AG04450 (cell line): ENCODE measurements at regions not wholly inside any gene's neighbourhood (a gene's known extent, or its start where the extent isn't known, plus 50 kb on each side); places are given as distances from the start of the nearest gene placed in this dataset.

Experiments
- CTCF ChIA-PET: fragments of 300-600, 350-600 bp; formaldehyde crosslinking; extraction: SDS; loops from one replicate; lab custom pipeline; 2022; ENCODE audit warnings: antibody characterized with exemption, inconsistent platforms; lab: Charles Lee
- POLR2A ChIA-PET: fragments of 350-600 bp; formaldehyde crosslinking; extraction: SDS; loops from one replicate; lab custom pipeline; 2021; ENCODE audit warnings: antibody characterized with exemption, inconsistent platforms; lab: Yijun Ruan, JAX
- DNase-seq: peaks from one replicate; pipeline ENCODE4 v3.0.0-alpha.2; 2011; ENCODE audit warnings: low read depth, low spot score
- H3K27ac ChIP-seq: one replicate; pipeline ENCODE4 v1.5.1; 2012; ENCODE audit warnings: low read depth, low read length, control low read depth
- H3K27me3 ChIP-seq: one replicate; pipeline ENCODE4 v1.6.0; 2012; ENCODE audit warnings: low read length; ENCODE audit not compliant: control insufficient read depth, insufficient read depth
- H3K4me3 ChIP-seq: 2 replicates; pipeline ENCODE4 v1.5.1; 2011; ENCODE audit warnings: mild to moderate bottlenecking, low read depth, low read length, control low read depth
- H3K9me3 ChIP-seq: 2 replicates; pipeline ENCODE4 v1.5.1; 2012; ENCODE audit warnings: low read length; ENCODE audit not compliant: control insufficient read depth, insufficient read depth
- TF ChIP-seq, protein P1 (sequence below): IDR thresholded peaks from 2 replicates; pipeline ENCODE4 v1.5.1; 2011; ENCODE audit warnings: low read depth, low read length, control low read depth, inconsistent platforms

DNA sequence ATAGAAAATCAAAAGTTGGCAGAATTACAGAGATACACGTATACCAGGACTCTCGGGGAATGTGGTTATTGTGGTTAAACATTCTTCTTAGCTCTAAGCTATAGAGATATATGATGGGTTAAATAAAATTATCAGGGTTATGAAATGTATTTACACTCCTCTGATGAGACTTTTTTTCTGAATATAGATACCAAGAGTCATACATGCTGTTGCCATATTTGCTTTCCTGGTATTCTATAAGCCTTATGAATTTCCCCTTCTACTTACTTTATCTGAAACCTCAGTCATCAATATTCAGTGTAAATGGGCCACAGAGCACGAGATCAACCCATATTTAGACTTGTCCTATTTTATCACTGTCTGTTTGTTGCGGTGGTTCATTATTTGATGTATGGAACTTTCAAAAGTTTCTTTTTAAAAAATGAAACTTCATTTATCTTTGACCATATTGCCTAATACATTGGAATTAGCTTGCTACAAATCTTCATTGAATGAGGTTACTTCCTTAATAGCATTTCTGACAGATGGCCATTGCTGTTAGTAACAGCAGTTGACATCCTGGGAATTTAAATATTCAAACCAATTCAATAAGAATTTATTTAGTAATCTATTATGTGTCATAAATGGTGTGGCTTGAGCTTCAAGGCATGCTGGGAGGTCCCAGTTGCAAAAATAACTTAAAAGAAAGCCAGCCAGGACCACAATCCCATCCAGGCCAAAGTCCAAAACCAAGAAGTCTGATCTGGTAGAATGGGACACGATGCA lies 393.5 kb downstream of the PCNX1 start:
- Histone ChIP-seq H3K4me3 (no peak overlapping the region), H3K9me3 (peaks cover 14% of the 10 kb centered on the region; the same call in 1 of the 2 replicates), H3K27me3 (no peaks in the 10 kb centered on the region), H3K27ac (no peak overlapping the region)
- ChIA-PET POLR2A (interaction anchor here (0.6 to 1.1 kb wide), 3 partner anchors 19 to 1479 kb away, joined by 3 read pairs; no protein-coding TSS in a partner anchor), CTCF (interaction anchor here (0.5 kb wide), 1 partner anchor 117 kb away, joined by 3 read pairs; no protein-coding TSS in a partner anchor)
- TF ChIP-seq, protein P1, sequence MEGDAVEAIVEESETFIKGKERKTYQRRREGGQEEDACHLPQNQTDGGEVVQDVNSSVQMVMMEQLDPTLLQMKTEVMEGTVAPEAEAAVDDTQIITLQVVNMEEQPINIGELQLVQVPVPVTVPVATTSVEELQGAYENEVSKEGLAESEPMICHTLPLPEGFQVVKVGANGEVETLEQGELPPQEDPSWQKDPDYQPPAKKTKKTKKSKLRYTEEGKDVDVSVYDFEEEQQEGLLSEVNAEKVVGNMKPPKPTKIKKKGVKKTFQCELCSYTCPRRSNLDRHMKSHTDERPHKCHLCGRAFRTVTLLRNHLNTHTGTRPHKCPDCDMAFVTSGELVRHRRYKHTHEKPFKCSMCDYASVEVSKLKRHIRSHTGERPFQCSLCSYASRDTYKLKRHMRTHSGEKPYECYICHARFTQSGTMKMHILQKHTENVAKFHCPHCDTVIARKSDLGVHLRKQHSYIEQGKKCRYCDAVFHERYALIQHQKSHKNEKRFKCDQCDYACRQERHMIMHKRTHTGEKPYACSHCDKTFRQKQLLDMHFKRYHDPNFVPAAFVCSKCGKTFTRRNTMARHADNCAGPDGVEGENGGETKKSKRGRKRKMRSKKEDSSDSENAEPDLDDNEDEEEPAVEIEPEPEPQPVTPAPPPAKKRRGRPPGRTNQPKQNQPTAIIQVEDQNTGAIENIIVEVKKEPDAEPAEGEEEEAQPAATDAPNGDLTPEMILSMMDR = no peak
- no peak for DNase-seq

DNA sequence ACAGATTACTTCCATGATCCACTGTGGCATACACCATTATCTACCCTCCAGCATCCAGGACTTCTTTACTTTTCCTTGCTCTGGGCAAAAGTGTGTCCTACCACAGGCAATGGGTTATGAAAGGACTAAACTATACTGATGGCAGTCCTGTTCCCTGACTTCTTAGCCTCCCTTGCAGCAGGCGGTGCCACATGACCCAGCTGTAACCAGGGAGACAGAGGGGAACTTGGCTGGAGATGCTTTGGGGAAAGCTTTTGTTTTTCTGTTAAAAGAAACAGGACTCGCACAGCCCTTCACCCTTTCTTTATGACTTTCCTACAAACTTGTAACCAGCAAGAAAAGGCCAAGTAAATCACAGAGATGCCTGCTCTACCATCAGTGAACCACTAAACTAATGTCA lies 394.4 kb downstream of the PCNX1 start:
- Histone ChIP-seq H3K9me3 (peaks cover 19% of the 10 kb centered on the region; the same call in 1 of the 2 replicates), H3K27me3 (no peaks in the 10 kb centered on the region), H3K4me3 (no peak overlapping the region), H3K27ac (no peak overlapping the region)
- no peak for DNase-seq
- ChIA-PET CTCF (no interaction called here), POLR2A (no interaction called here)
- TF ChIP-seq, protein P1 = no peak

DNA sequence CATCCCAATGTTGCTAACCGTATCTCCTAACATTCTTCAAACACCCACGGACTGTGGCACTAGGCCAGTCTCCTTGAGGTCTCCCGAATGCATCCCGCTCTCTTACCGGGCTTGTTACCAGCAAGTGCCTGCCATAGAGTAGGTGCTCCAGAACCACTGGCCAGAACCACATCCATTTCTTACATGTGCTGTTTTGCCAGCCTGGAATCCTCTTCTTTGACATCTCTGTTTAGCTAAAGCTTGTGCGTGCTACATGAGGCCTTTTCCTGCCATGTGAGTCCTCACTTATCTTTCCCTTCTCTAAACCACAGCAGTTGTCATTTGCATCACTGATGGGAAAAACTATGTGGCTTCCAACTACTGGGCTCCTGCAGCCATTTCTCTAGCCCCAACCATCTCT lies 397.4 kb downstream of the PCNX1 start:
- Histone ChIP-seq H3K27me3 (no peaks in the 10 kb centered on the region), H3K4me3 (no peak overlapping the region), H3K9me3 (peaks cover 19% of the 10 kb centered on the region; the same call in 1 of the 2 replicates), H3K27ac (no peak overlapping the region)
- CTCF ChIA-PET = no interaction called here
- POLR2A ChIA-PET = no interaction called here
- DNase-seq = no peak
- TF ChIP-seq, protein P1 = no peak

DNA sequence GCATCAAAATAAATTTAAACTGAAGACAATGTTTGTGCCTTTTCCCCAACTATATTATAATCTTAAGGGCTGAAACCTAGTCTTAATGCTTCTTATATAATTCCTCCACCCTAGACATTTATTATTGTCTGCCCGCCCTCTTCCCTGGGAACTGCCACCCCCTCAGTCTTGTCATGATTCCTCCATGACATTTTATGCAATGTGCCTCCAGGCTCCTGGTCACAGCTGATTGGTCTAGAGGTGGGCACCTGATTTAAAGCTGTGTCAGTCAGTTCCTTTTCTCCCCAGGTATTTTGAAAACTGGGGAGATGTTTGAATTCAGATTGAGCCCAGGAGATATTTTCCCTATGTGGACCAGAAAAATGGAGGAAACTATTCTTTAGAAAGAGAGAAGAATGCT lies 401.4 kb downstream of the PCNX1 start:
- no peaks in the 10 kb centered on the region for H3K27me3 ChIP-seq
- no peak for DNase-seq
- TF ChIP-seq, protein P1 = no peak
- ChIA-PET POLR2A (no interaction called here), CTCF (no interaction called here)
- H3K4me3 ChIP-seq = no peak overlapping the region
- H3K9me3 ChIP-seq = peaks cover 15% of the 10 kb centered on the region; the same call in 1 of the 2 replicates
- no peak overlapping the region for H3K27ac ChIP-seq

DNA sequence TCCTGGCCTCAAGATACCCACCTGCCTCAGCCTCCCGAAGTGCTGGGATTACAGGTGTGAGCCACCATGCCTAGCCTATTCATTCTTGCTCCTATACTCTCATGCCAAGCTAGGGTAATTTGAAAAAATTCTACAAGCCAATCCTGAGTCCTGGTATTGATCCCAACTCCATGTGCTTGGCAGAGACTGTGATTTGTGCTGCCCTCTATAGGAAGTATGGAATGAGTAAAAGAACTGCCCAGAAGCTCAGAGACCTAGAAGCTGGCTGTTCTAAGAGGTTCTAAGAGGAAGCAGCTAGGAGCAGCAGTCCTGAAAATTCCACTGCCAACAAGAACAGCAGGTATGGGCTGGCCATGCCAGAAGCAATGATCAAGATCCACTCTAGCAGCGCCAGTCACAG lies 402.5 kb downstream of the PCNX1 start:
- Histone ChIP-seq H3K27ac (no peak overlapping the region), H3K4me3 (no peak overlapping the region), H3K27me3 (no peaks in the 10 kb centered on the region), H3K9me3 (peaks cover 9% of the 10 kb centered on the region; the same call in 1 of the 2 replicates)
- ChIA-PET CTCF (interaction anchor here (0.7 kb wide), 1 partner anchor 8 kb away, joined by 3 read pairs; no protein-coding TSS in a partner anchor), POLR2A (no interaction called here)
- TF ChIP-seq, protein P1 = 0 out of 2 replicates have a peak, but pooled peaks have one; percentile 11
- DNase-seq = no peak
